Renal cortical epithelial cell (primary cell): ENCODE measurements at regions not wholly inside any gene's neighbourhood (a gene's known extent, or its start where the extent isn't known, plus 50 kb on each side); places are given as distances from the start of the nearest gene placed in this dataset.
"Not testable (repeated sequence)": the region's sequence is repeated elsewhere in the genome, so short reads cannot be mapped to it uniquely, and the experiment has no call there.

Experiments used
- DNase-seq: peaks from one replicate; pipeline ENCODE4 v3.0.0-alpha.2; 2011; ENCODE audit warnings: low read depth

GRCh38 chr6:103617642-103618041 is 1242.1 kb downstream of the HACE1 start:
- no peak for DNase-seq

DNA sequence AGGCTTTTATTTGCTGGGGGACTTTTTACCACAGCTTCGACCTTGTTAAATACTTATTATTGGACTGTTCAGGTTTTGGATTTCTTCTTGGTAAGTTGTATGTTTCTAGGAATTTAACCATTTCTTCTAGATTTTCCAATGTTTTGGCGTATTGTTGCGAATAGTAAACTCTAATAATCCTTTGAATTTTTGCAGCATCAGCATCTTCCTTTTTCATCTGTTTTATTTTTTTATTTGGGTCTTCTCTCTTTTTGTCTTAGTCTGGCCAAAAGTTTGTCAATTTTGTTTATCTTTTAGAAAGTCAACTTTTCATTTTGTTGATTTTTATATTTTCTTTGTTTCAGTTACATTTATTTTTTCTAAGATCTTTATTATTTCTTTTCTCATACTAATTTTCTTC is 1272.0 kb downstream of the HACE1 start:
- no peak for DNase-seq

- DNase-seq = no peak
These were observed 1281.6 kb downstream of the HACE1 start for GRCh38 chr6:103578115-103578514.

DNA sequence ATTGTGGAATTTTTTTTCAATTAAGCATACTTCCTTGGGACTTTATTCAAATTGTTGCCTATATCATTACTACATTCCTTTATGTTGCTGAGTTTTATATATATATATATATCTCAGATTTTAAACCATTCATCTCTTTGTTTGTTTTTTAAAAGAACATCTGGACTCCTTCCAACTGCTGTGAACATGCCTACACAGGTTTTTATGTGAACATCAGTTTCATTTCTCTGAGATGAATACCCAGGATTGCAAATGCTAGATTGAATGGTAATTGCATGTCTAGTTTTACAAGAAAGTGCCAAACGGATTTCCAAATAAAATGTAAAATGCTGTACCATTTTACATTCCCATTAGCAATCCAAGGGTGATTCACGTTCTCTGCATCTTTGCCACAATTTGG is 1289.3 kb downstream of the HACE1 start:
- no peak for DNase-seq

GRCh38 chr6:103554911-103555310 is 1304.8 kb downstream of the HACE1 start:
- DNase-seq = no peak

DNA sequence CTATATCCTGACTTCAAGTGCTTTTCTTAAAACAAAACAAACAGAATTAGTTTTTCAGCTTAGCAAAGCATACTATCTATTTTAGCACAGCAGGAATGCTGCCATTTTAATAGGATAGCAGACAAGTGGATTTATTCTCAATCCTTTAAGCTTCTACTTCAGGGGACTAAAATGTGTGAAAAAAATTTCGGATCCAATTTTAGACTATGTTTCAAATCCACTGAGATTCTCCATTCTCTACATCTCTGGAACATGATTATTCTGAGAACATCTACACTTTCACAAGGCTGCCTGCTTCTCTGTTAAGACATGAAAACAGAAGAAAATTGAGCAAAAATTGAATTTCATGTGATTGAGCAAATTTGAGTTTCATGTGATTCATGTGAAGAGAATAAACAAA is 1321.3 kb downstream of the HACE1 start:
- DNase-seq = no peak

DNA sequence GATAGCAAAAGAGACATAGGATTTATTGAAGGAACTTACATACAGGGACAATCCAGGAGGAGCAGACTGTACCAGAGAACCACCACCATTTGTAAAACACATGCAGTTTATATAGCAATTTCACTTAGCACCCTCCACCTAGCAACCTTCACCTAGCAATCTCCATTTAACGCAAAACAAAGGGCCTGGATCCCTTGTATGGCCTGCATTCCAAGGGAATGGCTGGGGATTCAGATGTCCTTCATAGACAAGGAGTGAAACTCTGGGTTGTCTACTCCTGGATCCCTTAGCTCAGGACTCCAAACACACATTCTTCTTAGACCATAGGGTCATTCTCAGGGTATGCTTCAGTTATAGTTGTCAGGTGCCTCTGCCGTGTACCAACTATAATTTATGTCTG is 1324.9 kb downstream of the HACE1 start:
- no peak for DNase-seq

DNA sequence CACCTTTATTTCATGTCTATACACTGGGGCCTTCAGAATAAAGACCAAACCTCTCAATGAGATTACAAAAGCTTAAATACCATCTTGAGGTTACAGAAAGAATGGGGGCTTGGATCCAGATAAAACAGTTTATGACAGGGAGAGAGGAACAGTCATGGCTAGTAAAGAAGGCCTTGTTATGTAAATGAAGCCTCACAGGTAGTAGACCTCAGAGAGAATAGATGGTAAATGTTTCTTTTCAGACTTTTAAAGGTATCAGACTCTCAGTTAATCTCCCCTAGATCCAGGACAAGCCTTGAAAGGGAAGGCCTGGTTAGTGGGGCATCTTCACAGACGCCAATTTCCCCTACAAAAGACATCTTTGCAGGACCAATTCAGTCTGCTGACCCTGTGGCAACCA is 1325.6 kb downstream of the HACE1 start:
- DNase-seq = no peak

DNA sequence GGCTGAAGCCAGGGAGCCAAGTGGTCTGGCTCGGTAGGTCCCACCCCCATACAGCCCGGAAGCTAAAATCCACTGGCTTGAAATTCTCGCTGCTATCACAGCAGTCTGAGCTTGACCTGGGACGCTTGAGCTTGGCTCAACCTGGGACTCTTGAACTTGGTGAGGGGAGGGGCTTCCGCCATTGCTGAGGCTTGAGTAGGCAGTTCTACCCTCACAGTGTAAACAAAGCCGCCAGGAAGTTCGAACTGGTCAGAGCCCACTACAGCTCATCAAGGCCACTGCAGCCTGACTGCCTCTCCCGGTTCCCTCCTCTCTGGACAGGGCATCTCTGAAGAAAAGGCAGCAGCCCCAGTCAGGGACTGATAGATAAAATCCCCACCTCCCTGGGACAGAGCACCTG is 1337.7 kb downstream of the HACE1 start:
- no peak for DNase-seq

- DNase-seq = no peak
These were observed 1343.4 kb downstream of the HACE1 start for GRCh38 chr6:103516336-103516735.

GRCh38 chr6:103507052-103507451 is 1352.7 kb downstream of the HACE1 start:
- no peak for DNase-seq

DNA sequence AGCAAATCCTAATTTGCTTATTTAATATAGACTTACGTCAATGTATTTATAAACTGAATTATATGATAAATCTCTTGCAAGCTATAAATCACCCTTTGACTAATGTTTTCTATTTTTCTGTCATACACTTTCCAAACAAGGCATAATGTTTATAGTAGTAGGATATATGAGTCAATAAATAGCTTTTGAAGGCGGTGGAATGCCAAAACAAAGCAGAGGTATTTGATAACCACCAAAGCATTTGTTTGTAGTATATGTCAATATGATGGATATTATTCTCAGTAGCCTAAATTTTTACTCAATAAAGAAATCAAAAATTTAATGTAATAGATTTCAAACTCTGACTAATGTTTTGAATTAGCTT is 1354.6 kb downstream of the HACE1 start:
- no peak for DNase-seq

DNA sequence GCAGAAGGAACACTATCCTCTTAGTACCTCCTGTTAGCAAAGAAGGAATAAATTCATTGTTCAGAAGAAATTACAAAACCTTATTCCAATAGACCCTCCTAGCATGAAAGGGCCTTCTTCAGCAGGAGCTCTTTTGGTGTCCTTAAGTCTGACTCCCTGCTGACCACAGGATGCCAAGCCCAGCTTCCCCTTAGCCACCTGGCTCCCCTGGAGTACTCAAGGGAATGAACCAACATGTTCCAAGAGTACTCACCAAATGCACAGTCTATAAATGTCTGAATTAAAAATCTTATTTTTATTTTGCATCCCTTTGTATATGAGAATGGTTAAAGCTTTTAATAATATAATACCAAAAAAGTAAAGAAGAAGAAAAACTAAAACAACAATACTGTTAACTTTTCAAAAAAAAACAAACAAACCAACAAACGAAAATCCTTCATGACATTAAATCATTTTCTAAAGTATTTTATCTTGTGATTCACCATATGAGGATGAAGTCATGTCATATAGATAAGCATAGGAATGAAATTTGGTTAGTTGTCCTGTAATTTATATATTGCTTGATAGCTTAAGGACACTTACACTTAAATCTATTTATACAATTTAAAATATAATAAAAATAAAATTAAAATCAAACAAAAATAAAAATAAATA is 1355.1 kb downstream of the HACE1 start:
- DNase-seq = no peak

GRCh38 chr6:103496588-103496987 is 1363.1 kb downstream of the HACE1 start:
- DNase-seq = not testable (repeated sequence)

- no peak for DNase-seq
These were observed 1403.1 kb downstream of the HACE1 start for GRCh38 chr6:103456652-103457051.

- DNase-seq = no peak
These were observed 1404.4 kb downstream of the HACE1 start for GRCh38 chr6:103455275-103455674.

GRCh38 chr6:103409475-103409874 is 1450.2 kb downstream of the HACE1 start:
- DNase-seq = no peak

DNA sequence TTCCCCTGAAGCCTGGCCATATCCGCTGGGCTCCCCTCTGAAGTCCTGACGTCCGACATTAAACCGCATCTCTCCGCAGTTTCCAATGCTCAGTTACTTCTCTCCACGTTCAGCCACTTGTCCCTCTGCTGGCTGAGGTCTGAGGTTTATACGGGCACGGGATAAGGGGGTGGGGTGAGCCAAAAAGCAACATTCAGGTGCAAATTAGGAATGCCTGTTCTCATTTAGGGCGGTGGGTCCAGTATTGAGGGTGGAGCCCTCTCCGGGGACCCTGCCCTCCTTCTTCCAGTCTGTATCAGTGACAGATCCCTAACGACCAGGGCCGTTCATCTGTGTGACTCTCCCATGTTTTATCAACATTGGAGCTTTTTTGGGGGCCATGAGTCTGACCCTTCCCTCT is 1454.4 kb downstream of the HACE1 start:
- DNase-seq = no peak

- DNase-seq = no peak
These were observed 1454.9 kb downstream of the HACE1 start for GRCh38 chr6:103404799-103405198.

DNA sequence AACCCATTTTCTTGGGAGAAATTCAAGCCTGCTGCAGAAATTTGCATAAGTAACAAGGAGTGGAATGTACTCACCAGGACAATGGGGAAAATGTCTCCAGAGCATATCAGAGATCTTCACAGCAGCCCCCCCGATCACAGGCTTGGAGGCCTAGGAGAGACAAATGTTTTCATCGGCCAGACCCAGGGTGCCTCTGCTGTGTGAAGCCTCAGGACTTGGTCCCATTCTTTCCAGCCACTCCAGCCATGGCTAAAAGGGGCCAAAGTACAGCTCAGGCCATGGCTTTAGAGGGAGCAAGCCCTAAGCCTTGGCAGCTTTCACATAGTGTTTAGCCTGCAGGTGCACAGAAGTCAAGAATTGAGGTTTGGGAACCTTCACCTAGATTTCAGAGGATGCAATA is 1463.0 kb downstream of the HACE1 start:
- no peak for DNase-seq

DNA sequence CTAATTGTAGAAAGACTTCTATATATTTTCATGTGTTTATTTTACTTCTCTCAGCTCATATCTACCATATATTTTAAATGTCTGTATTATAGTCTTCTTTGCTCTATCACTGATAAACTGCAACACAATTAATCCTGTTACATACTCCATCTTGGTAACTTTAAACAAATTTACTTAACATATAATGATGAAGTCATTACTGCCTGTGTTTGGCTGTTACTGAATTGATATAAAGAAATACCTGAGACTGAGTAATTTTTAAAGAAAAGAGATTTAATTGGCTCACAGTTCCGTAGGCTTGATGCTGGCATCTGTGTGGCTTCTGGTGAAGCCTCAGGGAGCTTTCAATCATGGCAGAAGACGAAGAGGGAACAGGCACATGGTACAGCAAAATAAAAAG is 1480.4 kb downstream of the HACE1 start:
- no peak for DNase-seq

DNA sequence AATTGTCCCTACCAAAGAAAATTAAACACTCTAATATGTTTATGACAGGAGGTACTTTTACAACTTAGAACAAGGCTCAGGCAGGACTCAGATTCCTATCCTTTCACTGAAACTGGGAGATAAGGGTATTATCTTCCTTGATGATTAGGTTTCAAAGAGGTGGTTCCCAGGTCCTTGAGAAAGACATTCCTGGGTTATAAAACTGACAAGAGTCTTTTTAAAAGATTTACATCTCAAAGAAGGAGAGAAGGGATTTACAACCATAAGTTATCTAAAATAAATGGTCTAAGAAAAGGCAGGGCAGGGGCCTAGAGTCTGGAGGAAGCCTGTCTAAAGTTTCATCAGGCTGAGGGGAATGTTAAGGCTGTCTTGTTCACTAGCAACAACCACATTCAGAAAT is 1492.5 kb downstream of the HACE1 start:
- DNase-seq = no peak

- DNase-seq = no peak
These were observed 1503.2 kb downstream of the HACE1 start for GRCh38 chr6:103356531-103356930.

GRCh38 chr6:103344554-103345163 is 1515.1 kb downstream of the HACE1 start:
- peak; percentile 1 for DNase-seq
